Fibroblast of villous mesenchyme (primary cell): ENCODE measurements at regions not wholly inside any gene's neighbourhood (a gene's known extent, or its start where the extent isn't known, plus 50 kb on each side); places are given as distances from the start of the nearest gene placed in this dataset.
A peak's percentile ranks its signal among the peaks of the same experiment; 100 is the strongest.

Source experiments
- DNase-seq: peaks from one replicate; pipeline ENCODE4 v3.0.0-alpha.2; 2010; ENCODE audit warnings: low read depth
- H3K4me3 ChIP-seq: 2 replicates; pipeline ENCODE4 v1.5.1; 2011; ENCODE audit warnings: low read depth, mild to moderate bottlenecking, low read length
- TF ChIP-seq, protein P1 (sequence below): IDR thresholded peaks from 2 replicates; pipeline ENCODE4 v1.5.1; 2012; ENCODE audit warnings: low read depth, mild to moderate bottlenecking, low read length; ENCODE audit not compliant: insufficient read depth

DNA sequence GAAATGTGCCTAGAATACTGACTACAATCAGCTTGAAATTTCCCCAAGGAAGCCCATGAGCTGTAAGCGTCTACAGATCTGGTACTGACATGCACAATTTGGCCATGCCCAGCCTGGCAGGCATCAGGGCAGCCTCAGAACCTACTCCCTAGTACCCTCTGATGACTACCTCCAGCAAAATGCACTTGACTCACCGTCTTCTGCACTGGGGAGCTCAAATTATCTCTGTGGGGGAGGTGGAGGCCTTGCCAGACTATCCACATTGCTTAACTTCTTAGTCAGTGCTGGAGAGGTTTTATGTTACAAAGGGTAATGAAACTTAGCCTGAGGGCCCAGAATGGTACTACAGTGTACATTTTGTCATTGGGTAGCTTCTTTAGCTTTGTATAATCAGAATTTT is 126.0 kb upstream of the ADGRF1 start:
- H3K4me3 ChIP-seq: no peak overlapping the region
- peak; percentile 94 for DNase-seq
- TF ChIP-seq, protein P1, sequence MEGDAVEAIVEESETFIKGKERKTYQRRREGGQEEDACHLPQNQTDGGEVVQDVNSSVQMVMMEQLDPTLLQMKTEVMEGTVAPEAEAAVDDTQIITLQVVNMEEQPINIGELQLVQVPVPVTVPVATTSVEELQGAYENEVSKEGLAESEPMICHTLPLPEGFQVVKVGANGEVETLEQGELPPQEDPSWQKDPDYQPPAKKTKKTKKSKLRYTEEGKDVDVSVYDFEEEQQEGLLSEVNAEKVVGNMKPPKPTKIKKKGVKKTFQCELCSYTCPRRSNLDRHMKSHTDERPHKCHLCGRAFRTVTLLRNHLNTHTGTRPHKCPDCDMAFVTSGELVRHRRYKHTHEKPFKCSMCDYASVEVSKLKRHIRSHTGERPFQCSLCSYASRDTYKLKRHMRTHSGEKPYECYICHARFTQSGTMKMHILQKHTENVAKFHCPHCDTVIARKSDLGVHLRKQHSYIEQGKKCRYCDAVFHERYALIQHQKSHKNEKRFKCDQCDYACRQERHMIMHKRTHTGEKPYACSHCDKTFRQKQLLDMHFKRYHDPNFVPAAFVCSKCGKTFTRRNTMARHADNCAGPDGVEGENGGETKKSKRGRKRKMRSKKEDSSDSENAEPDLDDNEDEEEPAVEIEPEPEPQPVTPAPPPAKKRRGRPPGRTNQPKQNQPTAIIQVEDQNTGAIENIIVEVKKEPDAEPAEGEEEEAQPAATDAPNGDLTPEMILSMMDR: no peak

DNA sequence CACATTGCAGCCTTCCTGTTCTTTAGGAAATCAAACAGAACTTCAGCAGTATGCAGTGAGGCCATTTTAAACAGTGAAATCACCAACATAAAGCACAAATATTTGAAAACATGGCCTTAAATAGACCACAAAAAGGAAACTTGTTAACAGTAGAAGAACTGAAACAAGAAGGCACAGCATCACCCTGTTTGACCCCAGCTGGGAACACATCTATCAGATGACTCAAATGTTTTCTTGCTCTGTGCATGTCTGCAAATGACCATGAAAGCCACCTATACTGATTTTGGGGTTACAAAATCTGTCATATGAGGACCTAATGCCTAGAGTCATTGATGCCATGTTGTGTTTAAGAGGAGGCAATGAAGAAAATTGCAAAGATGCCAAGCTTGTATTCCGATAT is 123.8 kb upstream of the ADGRF1 start:
- DNase-seq: peak; percentile 73
- TF ChIP-seq, protein P1: no peak
- H3K4me3 ChIP-seq: no peak overlapping the region

DNA sequence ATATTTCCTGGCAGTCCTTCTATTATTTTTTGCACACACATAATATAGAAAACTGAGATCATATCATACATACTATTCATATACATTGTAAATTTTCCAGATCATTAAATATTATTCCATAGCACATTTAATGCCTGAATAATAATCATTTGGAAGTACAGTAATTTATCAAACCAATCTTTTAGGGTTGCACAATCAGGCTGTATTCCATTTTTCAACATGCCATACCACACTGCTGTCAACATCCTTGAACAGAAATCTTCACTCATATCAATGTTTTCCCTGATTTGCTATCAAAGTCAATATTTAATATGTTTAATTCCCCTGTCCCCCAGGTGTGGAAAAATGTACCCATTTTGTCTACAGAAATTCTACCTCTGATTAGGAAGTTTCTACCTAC is 122.7 kb upstream of the ADGRF1 start:
- H3K4me3 ChIP-seq: no peak overlapping the region
- DNase-seq: no peak
- TF ChIP-seq, protein P1: no peak

DNA sequence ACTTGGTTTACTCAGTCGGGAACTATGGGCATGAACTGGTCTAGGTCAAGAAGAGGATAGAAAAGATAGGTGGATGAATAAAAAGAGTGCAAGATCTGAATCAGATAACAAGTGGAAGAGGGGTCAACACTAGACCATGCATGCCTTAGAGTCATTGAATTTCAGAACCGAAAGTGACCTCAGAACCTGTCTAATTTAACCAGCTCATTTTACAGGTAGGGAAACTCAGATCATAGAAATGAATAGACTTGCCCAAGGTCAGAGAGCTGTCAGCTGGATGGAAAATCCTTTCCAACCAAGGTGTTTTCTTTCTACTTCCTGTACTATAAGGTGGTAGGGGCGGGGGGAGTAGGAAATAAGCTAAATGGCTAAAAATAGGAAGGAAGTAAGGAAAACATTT is 121.4 kb upstream of the ADGRF1 start:
- TF ChIP-seq, protein P1: no peak
- no peak overlapping the region for H3K4me3 ChIP-seq
- DNase-seq: no peak

DNA sequence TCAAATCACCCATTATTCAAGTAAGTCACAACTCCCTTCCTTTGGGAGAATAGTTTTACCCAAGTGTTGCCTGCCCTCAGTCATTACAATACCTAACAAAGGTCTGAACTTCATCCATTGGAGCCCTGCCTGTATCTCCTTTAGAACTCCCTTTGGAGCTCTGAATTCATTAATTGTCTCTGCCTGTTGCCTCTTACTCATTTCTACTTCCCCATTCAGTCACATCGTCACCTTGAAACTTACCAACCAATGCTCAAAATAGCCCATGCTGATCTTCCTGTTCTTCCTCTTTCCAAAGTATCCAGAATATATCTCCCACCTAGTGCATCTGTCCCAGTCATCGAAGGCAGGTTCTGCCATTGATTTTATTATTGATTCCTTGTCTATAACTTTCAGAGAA is 120.7 kb upstream of the ADGRF1 start:
- DNase-seq: no peak

DNA sequence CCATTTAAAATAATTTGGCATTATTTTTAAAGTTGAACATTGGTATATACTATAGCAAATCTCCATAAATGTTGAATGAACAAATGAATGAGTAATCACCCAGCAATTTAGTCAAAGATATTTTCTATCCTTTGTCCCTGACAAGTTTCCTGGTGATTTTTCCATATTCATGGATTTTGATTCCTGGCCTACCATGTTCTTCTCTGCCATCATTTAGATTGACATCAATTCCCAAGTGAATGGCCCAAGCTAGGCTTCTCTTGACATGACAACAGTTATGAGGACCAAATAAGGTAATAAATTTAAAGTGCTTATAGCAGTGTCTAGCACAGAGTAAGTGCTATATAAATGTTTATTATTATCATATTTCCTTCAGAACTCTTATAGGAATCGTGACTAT is 120.1 kb upstream of the ADGRF1 start:
- DNase-seq: no peak
- H3K4me3 ChIP-seq: no peak overlapping the region
- TF ChIP-seq, protein P1: no peak

More for the DNA sequence above, 120.7 kb upstream of the ADGRF1 start:
- H3K4me3 ChIP-seq: no peak overlapping the region
- TF ChIP-seq, protein P1: no peak

DNA sequence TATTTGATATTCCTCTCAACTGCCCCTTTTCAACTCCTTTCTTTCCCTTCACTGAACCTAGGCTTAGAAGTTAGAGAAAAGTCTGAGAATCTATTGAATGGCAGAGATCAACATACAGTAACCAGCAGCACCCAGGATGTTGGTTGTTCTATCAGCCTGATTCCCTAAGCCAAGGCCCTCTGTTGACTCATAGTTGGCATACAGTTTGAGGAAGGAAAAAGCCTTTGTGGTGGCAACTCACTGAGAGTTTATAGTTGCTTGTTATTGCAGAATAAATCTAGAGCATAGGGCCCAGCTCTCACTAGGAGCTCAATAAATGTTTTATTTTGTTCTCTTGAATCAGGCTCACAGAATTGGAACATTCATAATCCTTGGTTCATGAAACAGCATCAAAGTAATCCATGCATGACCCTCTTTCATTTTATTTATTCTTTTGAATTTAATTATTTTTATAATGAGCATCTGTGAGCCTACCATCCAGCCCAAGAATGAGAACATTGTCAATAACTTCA is 119.1 kb upstream of the ADGRF1 start:
- TF ChIP-seq, protein P1: no peak
- DNase-seq: no peak
- no peak overlapping the region for H3K4me3 ChIP-seq
